ENCODE measurements at regions not wholly inside any gene's neighbourhood (a gene's known extent, or its start where the extent isn't known, plus 50 kb on each side); places are given as distances from the start of the nearest gene placed in this dataset.

DNA sequence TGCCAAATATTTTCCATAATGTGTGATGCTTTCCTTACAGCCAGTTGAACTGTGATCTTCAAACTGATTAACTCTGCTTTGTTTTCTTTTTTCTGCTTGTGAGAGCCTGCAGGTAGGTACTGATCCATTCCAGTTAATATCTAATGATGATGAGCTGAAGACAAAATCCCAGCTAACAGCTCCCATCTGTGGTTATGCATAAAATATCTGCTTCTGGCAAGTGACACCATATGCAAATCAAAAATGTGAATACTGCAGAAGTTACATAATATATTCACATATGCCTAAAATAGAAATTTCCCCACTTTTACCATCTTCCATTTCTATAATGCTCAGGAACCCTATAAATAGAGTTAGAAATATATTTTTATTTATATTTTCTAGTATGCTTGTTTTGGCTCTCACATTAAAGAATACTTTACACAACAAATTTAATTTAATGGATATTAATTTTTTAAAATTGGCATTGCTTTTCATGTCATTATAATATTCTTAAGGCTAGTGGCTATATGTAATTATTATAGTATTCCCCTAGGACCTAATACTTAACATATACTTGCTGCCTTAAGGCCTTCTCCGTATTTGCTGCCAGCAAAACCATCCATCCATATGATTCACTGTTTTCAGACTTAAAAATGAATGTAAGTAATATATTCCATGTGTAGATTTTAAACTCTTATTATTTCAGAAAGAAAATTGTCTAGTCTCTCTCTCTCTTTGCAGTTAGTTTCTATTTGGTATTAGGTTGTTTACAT, 83.8 kb downstream of the CCER1 start:
- Histone ChIP-seq H3K4me1 (ENCODE audit: control insufficient read depth in 4 of 4, insufficient read depth in 4 of 4, low read length in 3 of 4) (no peaks in the 10 kb centered on the region), H3K27me3 (ENCODE audit: control insufficient read depth in 4 of 4, insufficient read depth in 4 of 4, low read length in 3 of 4) (no peaks in the 10 kb centered on the region), H3K4me3 (ENCODE audit: low read depth in 1 of 3, low read length in 3 of 3) (no peak overlapping the region), H3K9me3 (ENCODE audit: control insufficient read depth in 4 of 4, low read length in 3 of 4) (no peaks in the 10 kb centered on the region), H3K27ac (ENCODE audit: low read depth in 1 of 2, low read length in 2 of 2) (no peak overlapping the region), H3K36me3 (ENCODE audit: control insufficient read depth in 4 of 4, insufficient read depth in 3 of 4, low read depth in 1 of 4, low read length in 3 of 4) (no peaks in the 10 kb centered on the region), H3K9ac (ENCODE audit: low read depth in 1 of 2, low read length in 2 of 2) (no peak overlapping the region)
- TF ChIP-seq SP1 (IDR thresholded peaks at IDR 0.05) (no peak), HNF4G (IDR thresholded peaks at IDR 0.05) (no peak), HNF4A (conservative IDR thresholded peaks at IDR 0.05) (no peak), GABPA (IDR thresholded peaks at IDR 0.05 in 1 of 2, conservative IDR thresholded peaks at IDR 0.05 in 1 of 2) (no peak), NR2F2 (IDR thresholded peaks at IDR 0.05) (no peak), FOXA1 (IDR thresholded peaks at IDR 0.05) (no peak), RXRA (IDR thresholded peaks at IDR 0.05) (no peak)
- TF ChIP-seq, protein P1, sequence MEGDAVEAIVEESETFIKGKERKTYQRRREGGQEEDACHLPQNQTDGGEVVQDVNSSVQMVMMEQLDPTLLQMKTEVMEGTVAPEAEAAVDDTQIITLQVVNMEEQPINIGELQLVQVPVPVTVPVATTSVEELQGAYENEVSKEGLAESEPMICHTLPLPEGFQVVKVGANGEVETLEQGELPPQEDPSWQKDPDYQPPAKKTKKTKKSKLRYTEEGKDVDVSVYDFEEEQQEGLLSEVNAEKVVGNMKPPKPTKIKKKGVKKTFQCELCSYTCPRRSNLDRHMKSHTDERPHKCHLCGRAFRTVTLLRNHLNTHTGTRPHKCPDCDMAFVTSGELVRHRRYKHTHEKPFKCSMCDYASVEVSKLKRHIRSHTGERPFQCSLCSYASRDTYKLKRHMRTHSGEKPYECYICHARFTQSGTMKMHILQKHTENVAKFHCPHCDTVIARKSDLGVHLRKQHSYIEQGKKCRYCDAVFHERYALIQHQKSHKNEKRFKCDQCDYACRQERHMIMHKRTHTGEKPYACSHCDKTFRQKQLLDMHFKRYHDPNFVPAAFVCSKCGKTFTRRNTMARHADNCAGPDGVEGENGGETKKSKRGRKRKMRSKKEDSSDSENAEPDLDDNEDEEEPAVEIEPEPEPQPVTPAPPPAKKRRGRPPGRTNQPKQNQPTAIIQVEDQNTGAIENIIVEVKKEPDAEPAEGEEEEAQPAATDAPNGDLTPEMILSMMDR (IDR thresholded peaks at IDR 0.05; ENCODE audit: low read depth, low read length, missing input control), result no peak
- DNase-seq (ENCODE audit: low spot score), result no peak
- 84% methylated on average over 1 of the region's 1 CpG for WGBS

DNA sequence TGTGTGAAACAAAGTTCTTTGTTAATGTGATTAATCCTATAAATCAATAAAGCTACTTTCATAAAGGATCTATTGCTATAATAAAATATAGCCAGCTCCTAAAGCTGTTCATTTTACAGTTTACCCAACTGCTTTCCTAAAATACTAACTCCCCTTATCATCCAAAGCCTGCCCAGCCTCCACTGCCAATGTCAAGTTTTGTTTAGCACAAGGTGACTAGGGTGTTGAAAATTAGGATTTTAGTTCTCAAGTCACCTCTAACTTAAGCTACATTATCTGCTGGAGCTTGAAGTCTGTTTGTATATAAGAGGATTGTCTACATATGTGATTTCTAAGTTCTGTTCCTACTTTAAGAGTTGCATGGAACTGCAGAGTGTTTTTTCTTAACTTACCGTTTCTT, 86.3 kb downstream of the CCER1 start:
- no peak overlapping the region for H3K27ac ChIP-seq (ENCODE audit: low read depth in 1 of 2, low read length in 2 of 2)
- H3K9ac ChIP-seq (ENCODE audit: low read depth in 1 of 2, low read length in 2 of 2), result no peak overlapping the region
- no peak for DNase-seq (ENCODE audit: low spot score)
- no peaks in the 10 kb centered on the region for H3K9me3 ChIP-seq (ENCODE audit: control insufficient read depth in 4 of 4, low read length in 3 of 4)
- H3K27me3 ChIP-seq (ENCODE audit: control insufficient read depth in 4 of 4, insufficient read depth in 4 of 4, low read length in 3 of 4), result no peaks in the 10 kb centered on the region
- no peaks in the 10 kb centered on the region for H3K36me3 ChIP-seq (ENCODE audit: control insufficient read depth in 4 of 4, insufficient read depth in 3 of 4, low read depth in 1 of 4, low read length in 3 of 4)
- no peak for TF ChIP-seq GABPA (IDR thresholded peaks at IDR 0.05 in 1 of 2, conservative IDR thresholded peaks at IDR 0.05 in 1 of 2)
- TF ChIP-seq, protein P2, sequence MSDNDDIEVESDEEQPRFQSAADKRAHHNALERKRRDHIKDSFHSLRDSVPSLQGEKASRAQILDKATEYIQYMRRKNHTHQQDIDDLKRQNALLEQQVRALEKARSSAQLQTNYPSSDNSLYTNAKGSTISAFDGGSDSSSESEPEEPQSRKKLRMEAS (IDR thresholded peaks at IDR 0.05), result no peak
- no peak for TF ChIP-seq EGR1 (IDR thresholded peaks at IDR 0.05; ENCODE audit: low read depth in 2 of 2)
- TF ChIP-seq RXRA (IDR thresholded peaks at IDR 0.05), result no peak
- TF ChIP-seq TAF1 (conservative IDR thresholded peaks at IDR 0.05), result no peak
- 99% methylated on average over 1 of the region's 1 CpG for WGBS
- H3K4me3 ChIP-seq (ENCODE audit: low read depth in 1 of 3, low read length in 3 of 3), result no peak overlapping the region
- no peaks in the 10 kb centered on the region for H3K4me1 ChIP-seq (ENCODE audit: control insufficient read depth in 4 of 4, insufficient read depth in 4 of 4, low read length in 3 of 4)

DNA sequence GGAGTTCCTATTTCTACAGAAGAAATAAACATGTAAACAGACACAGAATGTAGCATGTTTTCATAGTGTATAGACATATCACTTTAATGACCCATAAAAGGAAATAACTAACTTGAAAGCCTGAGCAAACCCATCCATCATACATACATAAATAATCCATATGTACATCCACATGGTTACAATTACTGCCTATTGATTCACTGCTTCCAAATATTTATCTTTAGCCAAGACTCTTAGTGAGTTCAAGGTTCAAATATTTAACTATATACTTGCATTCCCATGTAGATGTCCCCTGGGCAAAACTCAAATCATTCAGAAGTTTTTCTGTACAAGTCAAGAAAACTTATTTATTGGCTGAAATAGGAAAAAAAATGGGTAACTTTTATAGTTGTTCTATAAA, 95.4 kb downstream of the CCER1 start:
- Histone ChIP-seq H3K27ac (ENCODE audit: low read depth in 1 of 2, low read length in 2 of 2) (no peak overlapping the region), H3K36me3 (ENCODE audit: control insufficient read depth in 4 of 4, insufficient read depth in 3 of 4, low read depth in 1 of 4, low read length in 3 of 4) (no peaks in the 10 kb centered on the region), H3K27me3 (ENCODE audit: control insufficient read depth in 4 of 4, insufficient read depth in 4 of 4, low read length in 3 of 4) (no peaks in the 10 kb centered on the region), H3K9ac (ENCODE audit: low read depth in 1 of 2, low read length in 2 of 2) (no peak overlapping the region), H3K9me3 (ENCODE audit: control insufficient read depth in 4 of 4, low read length in 3 of 4) (no peaks in the 10 kb centered on the region), H3K4me1 (ENCODE audit: control insufficient read depth in 4 of 4, insufficient read depth in 4 of 4, low read length in 3 of 4) (no peaks in the 10 kb centered on the region), H3K4me3 (ENCODE audit: low read depth in 1 of 3, low read length in 3 of 3) (no peak overlapping the region)
- no peak for DNase-seq (ENCODE audit: low spot score)
- no peak for TF ChIP-seq RXRA (IDR thresholded peaks at IDR 0.05)
- no peak for TF ChIP-seq RAD21 (IDR thresholded peaks at IDR 0.05)
- TF ChIP-seq, protein P3, sequence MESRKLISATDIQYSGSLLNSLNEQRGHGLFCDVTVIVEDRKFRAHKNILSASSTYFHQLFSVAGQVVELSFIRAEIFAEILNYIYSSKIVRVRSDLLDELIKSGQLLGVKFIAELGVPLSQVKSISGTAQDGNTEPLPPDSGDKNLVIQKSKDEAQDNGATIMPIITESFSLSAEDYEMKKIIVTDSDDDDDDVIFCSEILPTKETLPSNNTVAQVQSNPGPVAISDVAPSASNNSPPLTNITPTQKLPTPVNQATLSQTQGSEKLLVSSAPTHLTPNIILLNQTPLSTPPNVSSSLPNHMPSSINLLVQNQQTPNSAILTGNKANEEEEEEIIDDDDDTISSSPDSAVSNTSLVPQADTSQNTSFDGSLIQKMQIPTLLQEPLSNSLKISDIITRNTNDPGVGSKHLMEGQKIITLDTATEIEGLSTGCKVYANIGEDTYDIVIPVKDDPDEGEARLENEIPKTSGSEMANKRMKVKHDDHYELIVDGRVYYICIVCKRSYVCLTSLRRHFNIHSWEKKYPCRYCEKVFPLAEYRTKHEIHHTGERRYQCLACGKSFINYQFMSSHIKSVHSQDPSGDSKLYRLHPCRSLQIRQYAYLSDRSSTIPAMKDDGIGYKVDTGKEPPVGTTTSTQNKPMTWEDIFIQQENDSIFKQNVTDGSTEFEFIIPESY (IDR thresholded peaks at IDR 0.05), result no peak
- no peak for TF ChIP-seq NR2F2 (IDR thresholded peaks at IDR 0.05)
- TF ChIP-seq, protein P1 (IDR thresholded peaks at IDR 0.05; ENCODE audit: low read depth, low read length, missing input control), result no peak
- no peak for TF ChIP-seq SP1 (IDR thresholded peaks at IDR 0.05)
- no peak for TF ChIP-seq HNF4A (conservative IDR thresholded peaks at IDR 0.05)
- TF ChIP-seq, protein P4, sequence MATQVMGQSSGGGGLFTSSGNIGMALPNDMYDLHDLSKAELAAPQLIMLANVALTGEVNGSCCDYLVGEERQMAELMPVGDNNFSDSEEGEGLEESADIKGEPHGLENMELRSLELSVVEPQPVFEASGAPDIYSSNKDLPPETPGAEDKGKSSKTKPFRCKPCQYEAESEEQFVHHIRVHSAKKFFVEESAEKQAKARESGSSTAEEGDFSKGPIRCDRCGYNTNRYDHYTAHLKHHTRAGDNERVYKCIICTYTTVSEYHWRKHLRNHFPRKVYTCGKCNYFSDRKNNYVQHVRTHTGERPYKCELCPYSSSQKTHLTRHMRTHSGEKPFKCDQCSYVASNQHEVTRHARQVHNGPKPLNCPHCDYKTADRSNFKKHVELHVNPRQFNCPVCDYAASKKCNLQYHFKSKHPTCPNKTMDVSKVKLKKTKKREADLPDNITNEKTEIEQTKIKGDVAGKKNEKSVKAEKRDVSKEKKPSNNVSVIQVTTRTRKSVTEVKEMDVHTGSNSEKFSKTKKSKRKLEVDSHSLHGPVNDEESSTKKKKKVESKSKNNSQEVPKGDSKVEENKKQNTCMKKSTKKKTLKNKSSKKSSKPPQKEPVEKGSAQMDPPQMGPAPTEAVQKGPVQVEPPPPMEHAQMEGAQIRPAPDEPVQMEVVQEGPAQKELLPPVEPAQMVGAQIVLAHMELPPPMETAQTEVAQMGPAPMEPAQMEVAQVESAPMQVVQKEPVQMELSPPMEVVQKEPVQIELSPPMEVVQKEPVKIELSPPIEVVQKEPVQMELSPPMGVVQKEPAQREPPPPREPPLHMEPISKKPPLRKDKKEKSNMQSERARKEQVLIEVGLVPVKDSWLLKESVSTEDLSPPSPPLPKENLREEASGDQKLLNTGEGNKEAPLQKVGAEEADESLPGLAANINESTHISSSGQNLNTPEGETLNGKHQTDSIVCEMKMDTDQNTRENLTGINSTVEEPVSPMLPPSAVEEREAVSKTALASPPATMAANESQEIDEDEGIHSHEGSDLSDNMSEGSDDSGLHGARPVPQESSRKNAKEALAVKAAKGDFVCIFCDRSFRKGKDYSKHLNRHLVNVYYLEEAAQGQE (IDR thresholded peaks at IDR 0.05), result no peak
- TF ChIP-seq FOXA2 (IDR thresholded peaks at IDR 0.05), result no peak
- TF ChIP-seq HNF4G (IDR thresholded peaks at IDR 0.05), result no peak
- TF ChIP-seq, protein P2 (IDR thresholded peaks at IDR 0.05), result no peak
- TF ChIP-seq FOXA1 (IDR thresholded peaks at IDR 0.05), result no peak
- TF ChIP-seq EGR1 (IDR thresholded peaks at IDR 0.05; ENCODE audit: low read depth in 2 of 2), result no peak
